ENCODE measurements at regions not wholly inside any gene's neighbourhood (a gene's known extent, or its start where the extent isn't known, plus 50 kb on each side); places are given as distances from the start of the nearest gene placed in this dataset.

GRCh38 chr1:194931166-194931565 lies 1677.1 kb downstream of the KCNT2 start:
- TF ChIP-seq RAD21 (IDR thresholded peaks at IDR 0.05; ENCODE audit: low read depth) = no peak
- no peak for TF ChIP-seq EZH2phosphoT487 (IDR thresholded peaks at IDR 0.05; ENCODE audit: borderline replicate concordance)
- no peak for TF ChIP-seq ELF1 (IDR thresholded peaks at IDR 0.05; ENCODE audit: borderline replicate concordance, low read depth)
- TF ChIP-seq POLR2AphosphoS5 (IDR thresholded peaks at IDR 0.05; ENCODE audit: low read depth, low read length) = no peak
- TF ChIP-seq CTCF (IDR thresholded peaks at IDR 0.05 in 2 of 3, conservative IDR thresholded peaks at IDR 0.05 in 1 of 3; ENCODE audit: borderline replicate concordance in 1 of 3, insufficient read depth in 1 of 3, low read depth in 2 of 3, low read length in 2 of 3) = no peak
- no peak for TF ChIP-seq FOSL1 (IDR thresholded peaks at IDR 0.05; ENCODE audit: low read depth)
- TF ChIP-seq ZNF274 (IDR thresholded peaks at IDR 0.05; ENCODE audit: low read depth, low read length) = no peak
- no peak for TF ChIP-seq CEBPB (IDR thresholded peaks at IDR 0.05; ENCODE audit: low read depth)
- no peak for TF ChIP-seq MAX (IDR thresholded peaks at IDR 0.05)

All from HCT116 (cell line).